ENCODE measurements at regions not wholly inside any gene's neighbourhood (a gene's known extent, or its start where the extent isn't known, plus 50 kb on each side); places are given as distances from the start of the nearest gene placed in this dataset.

- DNase-seq = no peak
- Histone ChIP-seq H3K4me3 (ENCODE audit: low read depth in 2 of 2, low read length in 1 of 2) (no peak overlapping the region), H3F3A (replicated peaks; ENCODE audit: insufficient read depth) (no peaks in the 10 kb centered on the region), H3K27ac (ENCODE audit: low read depth in 2 of 2, low read length in 1 of 2) (no peak overlapping the region), H3K36me3 (replicated peaks in 1 of 2; ENCODE audit: control insufficient read depth in 1 of 2, insufficient read depth in 2 of 2, low read length in 1 of 2) (no peaks in the 10 kb centered on the region), H3K9ac (no peak overlapping the region), H3K27me3 (ENCODE audit: insufficient read depth) (no peaks in the 10 kb centered on the region), H2AFZ (ENCODE audit: low read depth) (no peak overlapping the region), H3K79me2 (ENCODE audit: insufficient read depth) (no peaks in the 10 kb centered on the region), H3K4me1 (ENCODE audit: control insufficient read depth in 1 of 2, insufficient read depth in 2 of 2, low read depth in 1 of 2, low read length in 1 of 2) (no peaks in the 10 kb centered on the region), H4K20me1 (ENCODE audit: insufficient read depth) (no peaks in the 10 kb centered on the region), H3K9me2 (no peaks in the 10 kb centered on the region), H3K4me2 (no peak overlapping the region), H3K9me3 (no peaks in the 10 kb centered on the region)
- WGBS (ENCODE audit: low lambda C conversion rate) = 35% methylated on average over 4 of the region's 4 CpGs
- TF ChIP-seq TEAD4 (IDR thresholded peaks at IDR 0.05; ENCODE audit: borderline replicate concordance, insufficient read depth) = no peak
- no peak for TF ChIP-seq RFX5 (IDR thresholded peaks at IDR 0.05; ENCODE audit: low read length)
- no peak for TF ChIP-seq MAX (IDR thresholded peaks at IDR 0.05; ENCODE audit: low read depth)
- TF ChIP-seq GATA2 (CRISPR knock-in tag; IDR thresholded peaks at IDR 0.05) = no peak
- no peak for TF ChIP-seq NFIC (IDR thresholded peaks at IDR 0.05; ENCODE audit: borderline replicate concordance)
- TF ChIP-seq, protein P1, sequence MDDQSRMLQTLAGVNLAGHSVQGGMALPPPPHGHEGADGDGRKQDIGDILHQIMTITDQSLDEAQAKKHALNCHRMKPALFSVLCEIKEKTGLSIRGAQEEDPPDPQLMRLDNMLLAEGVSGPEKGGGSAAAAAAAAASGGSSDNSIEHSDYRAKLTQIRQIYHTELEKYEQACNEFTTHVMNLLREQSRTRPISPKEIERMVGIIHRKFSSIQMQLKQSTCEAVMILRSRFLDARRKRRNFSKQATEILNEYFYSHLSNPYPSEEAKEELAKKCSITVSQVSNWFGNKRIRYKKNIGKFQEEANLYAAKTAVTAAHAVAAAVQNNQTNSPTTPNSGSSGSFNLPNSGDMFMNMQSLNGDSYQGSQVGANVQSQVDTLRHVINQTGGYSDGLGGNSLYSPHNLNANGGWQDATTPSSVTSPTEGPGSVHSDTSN (IDR thresholded peaks at IDR 0.05) = no peak
- TF ChIP-seq ELF1 (IDR thresholded peaks at IDR 0.05) = no peak
- TF ChIP-seq NRF1 (IDR thresholded peaks at IDR 0.05; ENCODE audit: low read depth, low read length) = no peak
- TF ChIP-seq EZH2phosphoT487 (IDR thresholded peaks at IDR 0.05; ENCODE audit: borderline replicate concordance, low read depth) = no peak
- TF ChIP-seq, protein P2, sequence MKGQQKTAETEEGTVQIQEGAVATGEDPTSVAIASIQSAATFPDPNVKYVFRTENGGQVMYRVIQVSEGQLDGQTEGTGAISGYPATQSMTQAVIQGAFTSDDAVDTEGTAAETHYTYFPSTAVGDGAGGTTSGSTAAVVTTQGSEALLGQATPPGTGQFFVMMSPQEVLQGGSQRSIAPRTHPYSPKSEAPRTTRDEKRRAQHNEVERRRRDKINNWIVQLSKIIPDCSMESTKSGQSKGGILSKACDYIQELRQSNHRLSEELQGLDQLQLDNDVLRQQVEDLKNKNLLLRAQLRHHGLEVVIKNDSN (IDR thresholded peaks at IDR 0.05; ENCODE audit: borderline replicate concordance, low read depth) = no peak
- no peak for TF ChIP-seq MXI1 (IDR thresholded peaks at IDR 0.05; ENCODE audit: low read depth, low read length)
- TF ChIP-seq JUND (IDR thresholded peaks at IDR 0.05) = no peak
- TF ChIP-seq RCOR1 (IDR thresholded peaks at IDR 0.05; ENCODE audit: low read length) = no peak
- TF ChIP-seq FOXM1 (IDR thresholded peaks at IDR 0.05; ENCODE audit: low read depth) = no peak
- TF ChIP-seq FOSL2 (IDR thresholded peaks at IDR 0.05; ENCODE audit: borderline replicate concordance, low read depth) = no peak
- no peak for TF ChIP-seq TAF1 (IDR thresholded peaks at IDR 0.05; ENCODE audit: borderline replicate concordance, low read depth, low read length)
- no peak for TF ChIP-seq FOXJ3 (CRISPR knock-in tag; IDR thresholded peaks at IDR 0.05)
- TF ChIP-seq, protein P3, sequence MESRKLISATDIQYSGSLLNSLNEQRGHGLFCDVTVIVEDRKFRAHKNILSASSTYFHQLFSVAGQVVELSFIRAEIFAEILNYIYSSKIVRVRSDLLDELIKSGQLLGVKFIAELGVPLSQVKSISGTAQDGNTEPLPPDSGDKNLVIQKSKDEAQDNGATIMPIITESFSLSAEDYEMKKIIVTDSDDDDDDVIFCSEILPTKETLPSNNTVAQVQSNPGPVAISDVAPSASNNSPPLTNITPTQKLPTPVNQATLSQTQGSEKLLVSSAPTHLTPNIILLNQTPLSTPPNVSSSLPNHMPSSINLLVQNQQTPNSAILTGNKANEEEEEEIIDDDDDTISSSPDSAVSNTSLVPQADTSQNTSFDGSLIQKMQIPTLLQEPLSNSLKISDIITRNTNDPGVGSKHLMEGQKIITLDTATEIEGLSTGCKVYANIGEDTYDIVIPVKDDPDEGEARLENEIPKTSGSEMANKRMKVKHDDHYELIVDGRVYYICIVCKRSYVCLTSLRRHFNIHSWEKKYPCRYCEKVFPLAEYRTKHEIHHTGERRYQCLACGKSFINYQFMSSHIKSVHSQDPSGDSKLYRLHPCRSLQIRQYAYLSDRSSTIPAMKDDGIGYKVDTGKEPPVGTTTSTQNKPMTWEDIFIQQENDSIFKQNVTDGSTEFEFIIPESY (IDR thresholded peaks at IDR 0.05; ENCODE audit: borderline replicate concordance, low read depth) = no peak
- TF ChIP-seq TCF12 (IDR thresholded peaks at IDR 0.05) = no peak
- no peak for TF ChIP-seq IRF3 (IDR thresholded peaks at IDR 0.05; ENCODE audit: low read depth, low read length)
- ChIA-PET POLR2A (no interaction called here), CTCF (interaction anchor here (1.4 kb wide), 1 partner anchor 34 kb away, joined by 3 read pairs; no protein-coding TSS in a partner anchor)
Observed at GRCh38 chr12:13311551-13311950, 115.0 kb downstream of the EMP1 start.

All from SK-N-SH (cell line).